HG03442 (cell line): ENCODE measurements at regions not wholly inside any gene's neighbourhood (a gene's known extent, or its start where the extent isn't known, plus 50 kb on each side); places are given as distances from the start of the nearest gene placed in this dataset.

Experiments
- ATAC-seq: cut with Tn5 transposase; IDR thresholded peaks from one replicate; pipeline ENCODE4 v1.9.1; 2021; ENCODE audit warnings: mild to moderate bottlenecking, moderate library complexity; ENCODE audit not compliant: unreplicated experiment

DNA sequence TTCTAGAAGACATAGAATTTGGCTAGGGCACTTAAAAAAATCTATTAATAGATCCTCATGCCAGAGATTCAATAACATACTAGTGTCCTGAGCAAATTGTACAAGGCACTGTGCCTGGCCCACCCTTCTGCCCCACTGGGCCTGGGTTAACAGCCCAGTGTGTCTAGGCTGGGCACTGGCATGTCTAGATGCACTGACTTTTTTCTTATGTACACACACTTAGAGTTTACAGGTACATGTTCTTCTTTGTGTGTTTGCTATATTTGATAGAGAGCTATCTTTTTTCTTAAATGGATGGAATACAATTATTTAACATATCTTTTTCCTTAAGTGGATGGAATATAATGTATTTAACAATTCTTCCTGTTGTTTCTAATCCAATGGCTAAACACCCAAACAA lies 241.5 kb downstream of the AUH start:
- ATAC-seq: no peak

DNA sequence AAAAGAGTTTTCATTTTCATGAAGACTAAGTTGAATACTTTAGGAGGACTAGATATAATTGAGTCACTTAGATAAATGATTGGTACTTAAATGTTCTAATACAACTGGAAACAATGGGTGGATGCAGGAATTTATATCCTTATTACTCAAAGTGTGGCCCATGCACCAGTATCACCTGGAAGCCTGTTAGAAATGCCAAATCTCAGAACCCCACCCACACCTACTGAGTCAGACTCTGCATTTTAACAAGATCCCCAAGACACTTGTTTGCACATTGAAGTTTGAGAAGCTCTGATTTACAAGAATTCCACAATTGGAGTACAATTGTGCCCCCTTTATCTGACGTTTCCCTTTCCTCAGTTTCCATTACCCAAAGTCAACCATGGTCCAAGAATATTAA lies 239.0 kb downstream of the AUH start:
- no peak for ATAC-seq

GRCh38 chr9:91126761-91127445 lies 234.8 kb downstream of the AUH start:
- no peak for ATAC-seq

DNA sequence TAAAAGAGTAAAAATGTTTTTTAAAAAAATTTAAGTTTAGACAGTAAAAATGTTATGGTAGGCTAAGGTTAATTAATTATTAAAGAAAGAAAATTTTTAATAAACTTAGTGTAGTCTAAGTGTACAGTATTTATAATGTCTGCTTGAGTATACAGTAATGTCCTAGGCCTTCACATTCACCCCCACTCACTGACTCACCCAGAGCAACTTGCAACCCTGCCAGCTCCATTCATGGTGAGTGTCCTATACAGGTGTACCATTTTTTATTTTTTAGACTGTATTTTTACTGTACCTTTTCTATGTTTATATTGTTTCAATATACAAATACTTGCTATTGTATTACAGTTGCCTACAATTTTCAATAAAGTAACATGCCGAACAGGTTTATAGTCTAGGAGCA lies 234.1 kb downstream of the AUH start:
- no peak for ATAC-seq

DNA sequence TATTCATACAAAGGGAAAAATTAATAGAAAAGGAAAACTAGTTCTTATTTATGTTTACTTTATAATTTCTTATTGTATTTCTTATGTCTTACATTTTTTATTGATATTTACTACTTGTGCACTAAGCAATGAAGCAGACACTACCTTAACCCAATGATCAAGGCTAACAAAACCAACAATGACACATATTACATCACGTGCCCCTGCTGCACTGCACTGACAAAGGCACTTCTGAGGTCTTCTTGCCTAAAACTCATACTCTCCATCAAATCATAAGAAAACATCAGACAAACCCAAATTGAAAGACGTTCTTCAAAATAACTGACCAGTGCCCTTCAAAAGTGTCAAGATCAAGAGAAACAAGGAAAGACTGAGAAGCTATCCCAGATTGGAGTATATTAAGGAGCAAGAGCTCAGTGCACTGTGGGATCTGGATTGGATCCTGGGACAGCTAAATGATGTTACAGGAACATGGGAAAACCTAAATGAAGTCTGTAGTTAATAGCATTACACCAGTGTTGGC lies 230.9 kb downstream of the AUH start:
- ATAC-seq: no peak

- peak; percentile 57 for ATAC-seq
Measured at GRCh38 chr9:91131433-91131839, 230.3 kb downstream of the AUH start.

DNA sequence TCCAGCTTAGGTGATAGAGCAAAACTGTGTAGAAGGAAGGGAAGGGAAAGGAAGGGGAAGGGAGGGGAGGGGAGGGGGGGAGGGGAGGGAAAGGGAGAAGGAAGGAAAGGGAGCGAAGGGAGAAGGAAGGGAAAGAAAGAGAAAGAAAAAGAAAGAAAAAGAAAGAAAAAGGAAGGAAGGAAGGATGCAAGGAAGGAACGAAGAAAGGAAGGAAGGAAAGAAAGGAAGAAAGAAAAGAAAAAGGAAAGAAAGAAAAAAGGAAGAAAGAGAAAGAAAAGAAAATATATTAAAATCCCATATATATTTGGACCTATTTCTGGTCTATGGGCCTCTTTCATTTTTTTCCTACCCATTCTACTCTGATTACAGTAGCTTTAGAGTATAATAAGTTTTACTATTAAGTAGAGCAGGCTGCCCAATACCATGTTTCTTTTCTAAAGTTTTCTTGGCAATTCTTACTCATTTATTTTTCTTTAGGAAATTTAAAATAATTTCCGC lies 229.1 kb downstream of the AUH start:
- ATAC-seq: no peak

DNA sequence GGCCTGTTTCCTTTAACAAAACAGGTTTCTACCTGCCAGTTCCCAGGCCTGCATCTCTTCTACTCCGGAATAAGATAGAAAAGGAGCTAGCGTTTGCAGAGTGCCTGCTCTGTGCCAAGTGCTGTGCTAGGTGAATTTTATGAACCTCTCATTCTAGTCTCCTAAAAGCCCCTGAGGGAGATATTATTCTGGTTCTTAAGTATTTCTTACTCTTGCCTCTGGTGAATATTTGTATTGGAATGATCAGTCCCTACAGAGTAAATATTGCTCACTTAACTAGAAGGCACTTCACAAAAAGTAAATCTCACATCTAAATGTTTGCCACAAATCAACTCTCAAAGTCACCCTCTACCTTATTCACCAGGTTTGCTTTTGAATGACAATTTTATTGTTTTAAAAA lies 227.1 kb downstream of the AUH start:
- ATAC-seq: no peak

- ATAC-seq: no peak
Measured at GRCh38 chr9:91137391-91137790, 224.3 kb downstream of the AUH start.

DNA sequence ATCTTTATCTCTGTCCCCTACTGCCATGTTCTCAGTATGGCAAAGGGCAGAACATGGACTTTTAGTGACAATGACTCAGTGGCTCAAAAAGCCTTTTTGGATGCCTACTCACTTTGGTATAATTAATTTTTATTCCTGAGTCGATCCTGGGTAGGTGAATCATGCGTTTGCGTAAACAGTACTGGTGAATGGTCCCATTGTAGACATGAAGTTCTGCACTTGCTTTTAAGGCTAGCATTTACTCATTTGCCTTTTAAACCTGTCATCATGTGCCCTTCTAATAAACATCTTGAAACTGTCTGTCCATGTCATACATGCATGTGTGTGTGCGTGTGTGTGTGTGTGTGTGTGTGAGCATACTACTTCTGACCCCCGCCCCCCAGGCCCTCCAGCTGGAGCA lies 223.0 kb downstream of the AUH start:
- ATAC-seq: no peak

DNA sequence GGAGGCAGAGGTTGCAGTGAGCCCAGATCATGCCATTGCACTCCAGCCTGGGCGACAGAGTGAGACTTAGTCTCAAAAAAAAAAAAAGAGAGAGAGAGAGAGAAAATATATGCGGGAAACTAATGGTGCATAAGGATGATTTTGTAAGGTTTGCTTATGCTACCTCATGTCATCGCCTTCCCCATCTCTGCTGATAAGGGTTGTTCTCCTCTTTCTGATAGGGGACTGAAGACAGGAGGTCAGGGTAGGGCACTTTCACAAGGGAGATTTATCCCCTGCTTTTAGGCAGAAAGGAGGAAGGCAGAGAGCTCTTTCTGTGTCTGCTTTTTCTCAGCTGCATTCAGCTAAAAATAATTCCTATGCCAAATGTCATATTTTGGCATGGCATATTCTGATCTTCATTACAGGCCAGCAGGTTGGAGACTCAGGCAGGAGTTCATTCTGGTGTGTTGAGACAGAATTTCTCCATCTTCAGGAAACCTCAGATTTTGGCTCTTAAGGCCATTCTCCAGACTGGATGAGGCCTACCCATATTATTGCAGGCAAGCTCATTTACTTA lies 220.2 kb downstream of the AUH start:
- ATAC-seq: no peak

DNA sequence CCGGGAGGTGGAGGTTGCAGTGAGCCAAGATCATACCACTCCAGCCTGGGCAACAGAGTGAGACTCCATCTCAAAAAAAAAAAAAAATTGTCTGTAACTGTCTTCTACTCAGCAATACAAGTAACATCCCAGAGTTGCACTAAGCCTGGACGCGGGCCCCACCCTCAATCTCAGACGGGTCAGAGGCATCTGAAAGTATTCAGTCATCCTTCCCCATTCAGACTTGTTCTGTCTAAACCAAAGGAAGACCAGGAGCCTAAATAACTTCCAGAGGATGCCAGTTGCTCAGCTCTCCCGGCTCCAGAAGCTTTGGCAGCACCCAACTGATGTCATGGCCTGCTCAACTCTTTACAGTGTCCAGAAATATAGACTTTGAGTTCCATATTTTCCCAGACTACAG lies 218.6 kb downstream of the AUH start:
- ATAC-seq: no peak

GRCh38 chr9:91143642-91144041 lies 218.1 kb downstream of the AUH start:
- ATAC-seq: no peak

DNA sequence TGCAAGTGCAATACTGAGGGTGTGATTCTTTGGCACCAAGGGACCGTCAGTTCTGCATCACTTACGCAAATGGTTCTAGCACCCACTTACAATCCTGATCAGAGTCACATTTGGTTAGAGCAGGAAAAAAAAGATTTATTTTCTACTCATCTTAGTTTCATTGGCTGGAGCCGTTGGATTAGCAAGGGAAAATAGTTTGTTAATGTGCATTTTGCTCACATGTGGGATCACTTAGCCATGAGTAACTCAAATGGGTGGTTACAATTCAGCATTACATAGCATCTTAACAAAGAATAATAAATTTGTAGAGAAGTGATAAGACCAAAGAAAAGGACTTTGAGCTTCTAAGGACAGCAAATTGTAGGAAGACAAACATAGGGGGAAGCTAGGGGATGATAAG lies 216.9 kb downstream of the AUH start:
- no peak for ATAC-seq

GRCh38 chr9:91145496-91145895 lies 216.2 kb downstream of the AUH start:
- no peak for ATAC-seq

- no peak for ATAC-seq
Measured at GRCh38 chr9:91146391-91147019, 215.2 kb downstream of the AUH start.

DNA sequence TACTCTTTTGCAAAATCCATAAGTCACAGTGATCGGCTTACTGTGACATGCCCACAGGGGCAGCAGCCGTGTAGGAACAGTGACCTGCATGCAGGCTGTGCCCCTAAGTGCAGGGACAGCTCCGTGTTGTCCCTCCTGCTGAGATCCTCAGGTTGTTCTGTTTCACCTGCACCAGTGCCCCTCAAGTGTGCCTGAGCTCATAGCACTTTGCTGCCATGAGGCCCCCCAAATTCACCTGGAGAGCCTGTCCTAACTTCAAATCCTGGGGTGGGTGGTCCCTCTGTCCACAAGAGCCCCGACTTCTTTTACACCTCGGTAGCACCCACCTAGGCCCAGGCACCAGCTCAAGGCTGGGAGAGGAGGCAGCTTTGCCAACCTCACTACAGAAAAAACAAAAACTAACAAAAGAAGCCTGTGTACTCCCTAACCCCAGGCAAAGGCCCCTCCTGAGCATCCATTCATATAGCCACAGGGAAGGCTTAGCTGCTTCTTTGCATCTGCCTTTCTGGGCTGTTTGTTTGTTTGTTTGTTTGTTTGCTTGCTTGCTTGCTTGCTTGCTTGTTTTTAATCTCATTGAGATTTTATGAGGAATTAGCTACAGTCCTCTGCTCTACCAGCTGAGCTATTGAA lies 214.5 kb downstream of the AUH start:
- ATAC-seq: no peak

- no peak for ATAC-seq
Measured at GRCh38 chr9:91148306-91148705, 213.4 kb downstream of the AUH start.

DNA sequence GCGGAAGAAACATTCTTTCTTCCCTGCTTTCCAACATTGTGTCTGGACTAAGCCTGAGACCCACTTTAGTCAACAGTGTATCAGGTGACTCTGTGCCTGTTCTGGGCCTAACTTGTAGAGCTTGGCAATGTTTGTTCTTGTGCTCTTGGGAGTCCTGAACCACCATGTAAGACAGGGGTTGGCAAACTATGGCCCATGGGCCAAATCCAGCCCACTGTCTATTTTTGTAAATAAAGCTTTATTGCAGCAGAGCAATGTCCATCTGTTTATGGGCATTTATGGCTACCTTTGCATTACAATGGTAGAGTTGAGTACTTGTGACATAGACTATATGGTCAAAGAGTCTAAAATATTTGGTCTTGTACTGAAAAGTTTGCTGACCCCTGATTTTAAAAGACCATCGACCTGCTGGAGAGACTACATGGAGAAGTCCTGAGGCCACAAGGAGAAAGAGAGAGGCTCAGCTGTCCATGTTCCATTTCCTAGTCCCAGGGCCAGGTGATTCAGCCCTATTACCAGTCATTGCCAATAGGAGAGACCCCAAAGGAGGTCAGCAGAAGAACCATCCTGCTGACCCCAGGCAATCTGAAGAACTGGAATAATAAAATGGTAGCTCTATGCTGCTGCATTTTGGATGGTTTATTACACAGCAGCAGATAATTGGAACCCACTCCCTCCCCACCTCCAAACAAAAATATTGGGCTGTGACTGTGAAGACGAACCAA lies 211.3 kb downstream of the AUH start:
- ATAC-seq: no peak

- peak; percentile 71 for ATAC-seq
Measured at GRCh38 chr9:91150998-91151717, 210.6 kb downstream of the AUH start.
